Endothelial cell of umbilical vein (primary cell): ENCODE measurements at regions not wholly inside any gene's neighbourhood (a gene's known extent, or its start where the extent isn't known, plus 50 kb on each side); places are given as distances from the start of the nearest gene placed in this dataset.

ENCODE experiments used
- BruUV-seq: library from RNA; stranded (reverse); fragments of 400-500 nt; replicated peaks from 2 replicates; lab custom pipeline; 2021; lab: Mats Ljungman, UMichigan
- CTCF ChIA-PET: fragments of 300-600, 350-600 bp; sonication (Branson Sonifier 250); formaldehyde crosslinking; loops from one replicate; lab custom pipeline; 2021; ENCODE audit warnings: antibody characterized with exemption, inconsistent platforms; lab: Charles Lee
- POLR2A ChIA-PET: fragments of 300-600, 350-600 bp; sonication (Branson Sonifier 250); formaldehyde crosslinking; loops from one replicate; lab custom pipeline; 2021; ENCODE audit warnings: antibody characterized with exemption, inconsistent platforms; lab: Charles Lee
- DNase-seq: peaks from one replicate; pipeline ENCODE4 v3.0.0-alpha.2; 2011; ENCODE audit warnings: low read depth, low spot score
- FAIRE-seq: peaks from 2 replicates; lab custom pipeline; 2011; peaks lifted over from hg19 to GRCh38; lab: Jason Lieb, UNC
- H2AFZ ChIP-seq: 2 replicates; pipeline ENCODE4 v1.6.0; 2012; ENCODE audit warnings: low read depth, low read length, control low read depth, inconsistent platforms
- H3K27ac ChIP-seq: 2 replicates; pipeline ENCODE4 v1.5.1; 2011; ENCODE audit warnings: low read depth, mild to moderate bottlenecking, control low read depth, low read length, moderate library complexity; ENCODE audit not compliant: insufficient read depth
- H3K27me3 ChIP-seq, 2 experiments: 2 replicates each; pipeline versions ENCODE4 v1.6.0 to v1.6.1; 2011; ENCODE audit warnings: low read length in 2 of 2, mixed read lengths in 1 of 2; ENCODE audit not compliant: control insufficient read depth in 2 of 2, insufficient read depth in 2 of 2
- H3K36me3 ChIP-seq, 2 experiments: 2 replicates in 1 of 2; 3 replicates in 1 of 2; pipeline ENCODE4 v1.5.1; 2011; ENCODE audit warnings: low read length in 2 of 2, mild to moderate bottlenecking in 1 of 2, moderate library complexity in 1 of 2; ENCODE audit not compliant: control insufficient read depth in 2 of 2, insufficient read depth in 2 of 2; ENCODE audit errors: extremely low read depth in 1 of 2
- H3K4me1 ChIP-seq: 3 replicates; pipeline ENCODE4 v1.5.1; 2011; ENCODE audit warnings: mild to moderate bottlenecking, low read length; ENCODE audit not compliant: control insufficient read depth, insufficient read depth; ENCODE audit errors: extremely low read depth
- H3K4me2 ChIP-seq: 2 replicates; pipeline ENCODE4 v1.6.1; 2011; ENCODE audit warnings: low read length, control low read depth, mixed read lengths; ENCODE audit not compliant: insufficient read depth
- H3K4me3 ChIP-seq, 3 experiments: fragments of 200-600 bp in 1 of 3; sonication (generic), shearing (Covaris generic) in 1 of 3; replicated peaks in 1 of 3; 2 replicates each; pipeline ENCODE4 v1.5.1; 2011 to 2016; ENCODE audit warnings: control low read depth in 3 of 3, low read length in 3 of 3, mild to moderate bottlenecking in 2 of 3, inconsistent platforms in 1 of 3, low read depth in 1 of 3, moderate library complexity in 1 of 3; ENCODE audit not compliant: insufficient read depth in 1 of 3
- H3K79me2 ChIP-seq: 2 replicates; pipeline ENCODE4 v1.6.0; 2012; ENCODE audit warnings: low read length, inconsistent platforms; ENCODE audit not compliant: control insufficient read depth, insufficient read depth
- H3K9ac ChIP-seq: replicated peaks from 2 replicates; pipeline ENCODE3; 2011; ENCODE audit warnings: low read length, control low read depth; ENCODE audit not compliant: insufficient read depth; ENCODE audit errors: extremely low read depth
- H3K9me1 ChIP-seq: replicated peaks from 3 replicates; pipeline ENCODE4 v1.6.0; 2011; ENCODE audit warnings: mild to moderate bottlenecking, low read length; ENCODE audit not compliant: control insufficient read depth, insufficient read depth; ENCODE audit errors: extremely low read depth
- H3K9me3 ChIP-seq: replicated peaks from 2 replicates; pipeline ENCODE4 v1.5.1; 2012; ENCODE audit warnings: low read length, inconsistent platforms; ENCODE audit not compliant: control insufficient read depth, insufficient read depth
- H4K20me1 ChIP-seq: replicated peaks from 2 replicates; pipeline ENCODE3; 2011; ENCODE audit warnings: mild to moderate bottlenecking, low read length; ENCODE audit not compliant: control insufficient read depth, insufficient read depth; ENCODE audit errors: extremely low read depth
- EZH2 ChIP-seq: IDR thresholded peaks from 2 replicates; pipeline ENCODE4 v1.6.1; 2012; ENCODE audit warnings: borderline replicate concordance, low read depth, mild to moderate bottlenecking, moderate library complexity, low read length, inconsistent platforms; ENCODE audit not compliant: severe bottlenecking
- FOS ChIP-seq: IDR thresholded peaks from 2 replicates; pipeline ENCODE4 v1.6.1; 2011; ENCODE audit warnings: mild to moderate bottlenecking, low read length, moderate library complexity, borderline replicate concordance; ENCODE audit not compliant: insufficient read depth
- GATA2 ChIP-seq: IDR thresholded peaks from 2 replicates; pipeline ENCODE4 v1.7.0; 2011; ENCODE audit warnings: low read depth, mild to moderate bottlenecking, moderate library complexity, mixed read lengths, low read length; ENCODE audit not compliant: insufficient read length, insufficient read depth
- JUN ChIP-seq: IDR thresholded peaks from 2 replicates; pipeline ENCODE4 v1.6.1; 2011; ENCODE audit warnings: borderline replicate concordance, low read depth; ENCODE audit not compliant: insufficient read length, insufficient read depth
- MAX ChIP-seq: IDR thresholded peaks from 2 replicates; pipeline ENCODE4 v1.6.1; 2011; ENCODE audit not compliant: insufficient read depth, insufficient read length
- MYC ChIP-seq: IDR thresholded peaks from one replicate; pipeline ENCODE4 v1.6.1; 2011; ENCODE audit warnings: mild to moderate bottlenecking, low read depth, low read length
- POLR2A ChIP-seq: IDR thresholded peaks from 2 replicates; pipeline ENCODE4 v1.6.1; 2012; ENCODE audit warnings: low read depth, mild to moderate bottlenecking, control low read depth, low read length
- POLR2AphosphoS5 ChIP-seq: IDR thresholded peaks from 2 replicates; pipeline ENCODE4 v1.6.1; 2012; ENCODE audit warnings: low read depth, mild to moderate bottlenecking, control low read depth, low read length, moderate library complexity; ENCODE audit not compliant: insufficient read depth
- dilution Hi-C: fragments of 300-500 bp; cut with MboI; formaldehyde crosslinking; loops from one replicate; pipeline ENCODE4 v1.15.0; 2019; ENCODE audit warnings: low sequenced_read_pairs; ENCODE audit not compliant: extremely low pct_ligation_motif_present
- intact Hi-C: fragments of 100-400 bp; cut with micrococcal nuclease; formaldehyde crosslinking; loops from one replicate; pipeline ENCODE4 v1.10.0; 2022
- TF ChIP-seq, protein P1 (sequence below), 2 donors: IDR thresholded peaks; 1 replicate in 1 of 2; 2 replicates in 1 of 2; pipeline ENCODE4 v1.5.1; 2011; ENCODE audit warnings: low read length in 2 of 2, mild to moderate bottlenecking in 2 of 2, moderate library complexity in 2 of 2, control low read depth in 1 of 2, inconsistent platforms in 1 of 2, low read depth in 1 of 2; ENCODE audit not compliant: insufficient read depth in 1 of 2; ENCODE audit errors: extremely low read depth in 1 of 2

DNA sequence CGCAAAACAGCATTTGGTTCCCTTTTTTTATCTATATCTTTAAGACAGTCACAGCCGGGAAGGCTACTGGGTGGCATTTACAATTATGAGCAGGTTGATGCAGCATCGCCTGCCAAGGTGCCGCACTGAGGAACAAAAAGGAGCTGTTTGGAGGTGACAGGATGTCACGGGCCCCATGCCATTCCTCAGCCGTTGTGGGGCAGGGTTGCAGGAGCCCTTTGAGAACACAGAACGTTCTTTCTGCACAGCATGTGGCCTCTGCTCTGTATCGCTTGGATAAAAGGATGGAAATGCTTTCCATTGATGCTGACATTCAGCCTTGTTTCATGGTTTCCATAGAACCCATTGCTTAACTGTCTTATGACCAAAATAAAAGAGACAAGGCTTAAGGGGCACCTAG, 141.9 kb upstream of the CDH5 start:
- dilution Hi-C loops (no loop called here), intact Hi-C loops (no loop called here)
- H3K4me3 ChIP-seq = no peak overlapping the region
- no peak overlapping the region for H3K4me2 ChIP-seq
- no peaks in the 10 kb centered on the region for H3K36me3 ChIP-seq
- no peaks in the 10 kb centered on the region for H3K79me2 ChIP-seq
- H3K4me1 ChIP-seq = no peaks in the 10 kb centered on the region
- BruUV-seq = no TSS peak
- no peaks in the 10 kb centered on the region for H3K9me1 ChIP-seq
- no peak for DNase-seq
- TF ChIP-seq JUN (no peak), EZH2 (no peak), MYC (no peak), MAX (no peak), POLR2AphosphoS5 (no peak), GATA2 (no peak), POLR2A (no peak), FOS (no peak)
- TF ChIP-seq, protein P1, sequence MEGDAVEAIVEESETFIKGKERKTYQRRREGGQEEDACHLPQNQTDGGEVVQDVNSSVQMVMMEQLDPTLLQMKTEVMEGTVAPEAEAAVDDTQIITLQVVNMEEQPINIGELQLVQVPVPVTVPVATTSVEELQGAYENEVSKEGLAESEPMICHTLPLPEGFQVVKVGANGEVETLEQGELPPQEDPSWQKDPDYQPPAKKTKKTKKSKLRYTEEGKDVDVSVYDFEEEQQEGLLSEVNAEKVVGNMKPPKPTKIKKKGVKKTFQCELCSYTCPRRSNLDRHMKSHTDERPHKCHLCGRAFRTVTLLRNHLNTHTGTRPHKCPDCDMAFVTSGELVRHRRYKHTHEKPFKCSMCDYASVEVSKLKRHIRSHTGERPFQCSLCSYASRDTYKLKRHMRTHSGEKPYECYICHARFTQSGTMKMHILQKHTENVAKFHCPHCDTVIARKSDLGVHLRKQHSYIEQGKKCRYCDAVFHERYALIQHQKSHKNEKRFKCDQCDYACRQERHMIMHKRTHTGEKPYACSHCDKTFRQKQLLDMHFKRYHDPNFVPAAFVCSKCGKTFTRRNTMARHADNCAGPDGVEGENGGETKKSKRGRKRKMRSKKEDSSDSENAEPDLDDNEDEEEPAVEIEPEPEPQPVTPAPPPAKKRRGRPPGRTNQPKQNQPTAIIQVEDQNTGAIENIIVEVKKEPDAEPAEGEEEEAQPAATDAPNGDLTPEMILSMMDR (IDR thresholded peaks at IDR 0.05; ENCODE audit: extremely low read depth in 1 of 2, insufficient read depth in 1 of 2, low read depth in 1 of 2, low read length in 2 of 2) = no peak
- no peaks in the 10 kb centered on the region for H3K9me3 ChIP-seq
- no peak overlapping the region for H3K9ac ChIP-seq
- no peak overlapping the region for H2AFZ ChIP-seq
- no peak overlapping the region for H3K27ac ChIP-seq
- POLR2A ChIA-PET = no interaction called here
- H4K20me1 ChIP-seq = no peaks in the 10 kb centered on the region
- CTCF ChIA-PET = no interaction called here
- H3K27me3 ChIP-seq = no peaks in the 10 kb centered on the region
- FAIRE-seq = no peak
